GM12865 (cell line): ENCODE measurements at regions not wholly inside any gene's neighbourhood (a gene's known extent, or its start where the extent isn't known, plus 50 kb on each side); places are given as distances from the start of the nearest gene placed in this dataset.

Source experiments
- DNase-seq: peaks from one replicate; pipeline ENCODE4 v3.0.0; 2010; ENCODE audit warnings: low read depth
- H3K4me3 ChIP-seq: 2 replicates; pipeline ENCODE4 v1.5.1; 2011; ENCODE audit warnings: mild to moderate bottlenecking, low read depth, low read length, control low read depth
- CTCF ChIP-seq: IDR thresholded peaks from 2 replicates; pipeline ENCODE4 v1.5.1; 2011; ENCODE audit warnings: low read length, control low read depth, low read depth, inconsistent platforms; ENCODE audit not compliant: insufficient read depth; ENCODE audit errors: missing control alignments

- DNase-seq, result no peak
- H3K4me3 ChIP-seq, result no peak overlapping the region
- TF ChIP-seq CTCF, result no peak
Measured at GRCh38 chr3:180743813-180744590, 64.7 kb upstream of the CCDC39 start.

- H3K4me3 ChIP-seq, result no peak overlapping the region
- no peak for TF ChIP-seq CTCF
- DNase-seq, result no peak
Measured at GRCh38 chr3:180747805-180748361, 68.6 kb upstream of the CCDC39 start.

- TF ChIP-seq CTCF, result no peak
- no peak for DNase-seq
- H3K4me3 ChIP-seq, result no peak overlapping the region
Measured at GRCh38 chr3:180749322-180749721, 70.0 kb upstream of the CCDC39 start.

GRCh38 chr3:180749796-180750195 is 70.5 kb upstream of the CCDC39 start:
- DNase-seq, result no peak
- no peak for TF ChIP-seq CTCF
- H3K4me3 ChIP-seq, result no peak overlapping the region

- DNase-seq, result no peak
- no peak for TF ChIP-seq CTCF
- H3K4me3 ChIP-seq, result no peak overlapping the region
Measured at GRCh38 chr3:180755556-180755955, 76.3 kb upstream of the CCDC39 start.

GRCh38 chr3:180762866-180763265 is 83.6 kb upstream of the CCDC39 start:
- TF ChIP-seq CTCF, result no peak
- no peak for DNase-seq
- peak overlapping the region; percentile 11; the same call in 1 of the 2 replicates for H3K4me3 ChIP-seq
